Keratinocyte (primary cell): ENCODE measurements at regions not wholly inside any gene's neighbourhood (a gene's known extent, or its start where the extent isn't known, plus 50 kb on each side); places are given as distances from the start of the nearest gene placed in this dataset.

Experiments
- DNase-seq: peaks from one replicate; pipeline ENCODE4 v3.0.0-alpha.2; 2011; ENCODE audit warnings: low read depth, missing footprints, low spot score
- FAIRE-seq: peaks from 2 replicates; lab custom pipeline; 2011; peaks lifted over from hg19 to GRCh38; lab: Jason Lieb, UNC
- H2AFZ ChIP-seq: 2 replicates; pipeline ENCODE4 v1.6.0; 2012; ENCODE audit warnings: low read length, control low read depth, inconsistent platforms; ENCODE audit not compliant: control insufficient read depth
- H3K27ac ChIP-seq: 2 replicates; pipeline ENCODE4 v1.5.1; 2011; ENCODE audit warnings: low read length; ENCODE audit not compliant: control insufficient read depth, insufficient read depth
- H3K27me3 ChIP-seq: 3 replicates; pipeline ENCODE4 v1.6.0; 2011; ENCODE audit warnings: low read length; ENCODE audit not compliant: control insufficient read depth, insufficient read depth; ENCODE audit errors: extremely low read depth
- H3K36me3 ChIP-seq, 2 experiments: 2 replicates in 1 of 2; 3 replicates in 1 of 2; pipeline ENCODE4 v1.5.1; 2011; ENCODE audit warnings: low read length in 2 of 2, mild to moderate bottlenecking in 1 of 2; ENCODE audit not compliant: control insufficient read depth in 2 of 2, insufficient read depth in 2 of 2; ENCODE audit errors: extremely low read depth in 1 of 2
- H3K4me1 ChIP-seq: 3 replicates; pipeline ENCODE4 v1.5.1; 2011; ENCODE audit warnings: low read length; ENCODE audit not compliant: control insufficient read depth, insufficient read depth; ENCODE audit errors: extremely low read depth
- H3K4me2 ChIP-seq: 3 replicates; pipeline ENCODE4 v1.6.0; 2011; ENCODE audit warnings: low read depth, low read length; ENCODE audit not compliant: control insufficient read depth, insufficient read depth; ENCODE audit errors: extremely low read depth
- H3K4me3 ChIP-seq, 3 experiments: fragments of 200-600 bp in 1 of 3; sonication (generic) in 1 of 3; 2 replicates in 2 of 3; 3 replicates in 1 of 3; pipeline ENCODE4 v1.5.1; 2011 to 2016; ENCODE audit warnings: low read length in 3 of 3, mild to moderate bottlenecking in 3 of 3, control low read depth in 2 of 3, inconsistent platforms in 1 of 3, low read depth in 1 of 3, mixed read lengths in 1 of 3, mixed run types in 1 of 3, moderate library complexity in 1 of 3; ENCODE audit not compliant: control insufficient read depth in 2 of 3, insufficient read depth in 2 of 3; ENCODE audit errors: extremely low read depth in 1 of 3
- H3K79me2 ChIP-seq: 2 replicates; pipeline ENCODE4 v1.6.0; 2012; ENCODE audit warnings: low read length; ENCODE audit not compliant: control insufficient read depth, insufficient read depth
- H3K9ac ChIP-seq: 3 replicates; pipeline ENCODE4 v1.6.0; 2011; ENCODE audit warnings: low read length; ENCODE audit not compliant: control insufficient read depth, insufficient read depth; ENCODE audit errors: extremely low read depth
- H3K9me1 ChIP-seq: 3 replicates; pipeline ENCODE4 v1.6.0; 2011; ENCODE audit warnings: low read length; ENCODE audit not compliant: control insufficient read depth, insufficient read depth; ENCODE audit errors: extremely low read depth
- H3K9me3 ChIP-seq: 2 replicates; pipeline ENCODE4 v1.5.1; 2012; ENCODE audit warnings: low read depth, low read length; ENCODE audit not compliant: control insufficient read depth
- H4K20me1 ChIP-seq: 3 replicates; pipeline ENCODE4 v1.6.0; 2011; ENCODE audit warnings: low read length; ENCODE audit not compliant: control insufficient read depth, insufficient read depth; ENCODE audit errors: extremely low read depth
- CTCF ChIP-seq, 3 experiments: IDR thresholded peaks in 1 of 3; conservative IDR thresholded peaks in 1 of 3; optimal IDR thresholded peaks in 1 of 3; 2 replicates in 2 of 3; 3 replicates in 1 of 3; pipeline versions ENCODE3 to v1.5.1; 2011; ENCODE audit warnings: low read length in 3 of 3, mild to moderate bottlenecking in 3 of 3, moderate library complexity in 2 of 3, control low read depth in 1 of 3, inconsistent platforms in 1 of 3; ENCODE audit not compliant: insufficient read depth in 2 of 3; ENCODE audit errors: extremely low read depth in 1 of 3
- EZH2 ChIP-seq: IDR thresholded peaks from one replicate; pipeline ENCODE4 v1.6.1; 2012; ENCODE audit warnings: inconsistent platforms, mild to moderate bottlenecking, low read length, moderate library complexity
- dilution Hi-C: fragments of 300-500 bp; cut with MboI; formaldehyde crosslinking; loops from one replicate; pipeline ENCODE4 v1.7.0; 2020; ENCODE audit warnings: low sequenced_read_pairs; ENCODE audit not compliant: extremely low pct_ligation_motif_present

DNA sequence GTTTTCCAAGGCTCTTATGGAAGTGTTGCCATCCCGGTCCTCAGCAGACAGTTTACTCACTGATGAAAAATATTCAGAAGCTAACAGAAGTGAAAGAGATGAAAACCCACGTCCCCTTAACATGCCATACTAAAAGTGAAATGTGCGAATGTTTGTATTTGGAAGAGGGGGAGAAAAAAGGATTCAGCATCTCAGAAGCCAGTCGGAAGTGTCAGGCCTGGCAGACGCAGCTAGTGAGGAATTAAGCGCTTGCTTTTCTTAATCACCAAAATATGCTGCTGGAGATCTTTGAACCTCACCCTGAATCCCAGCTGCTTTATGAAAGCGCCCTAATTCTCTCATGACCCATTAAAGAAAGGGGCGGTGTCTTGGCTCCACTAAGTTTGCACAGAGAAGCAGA is 653.7 kb downstream of the DCDC2C start:
- no peaks in the 10 kb centered on the region for H3K27me3 ChIP-seq
- dilution Hi-C loops, result no loop called here
- H3K4me1 ChIP-seq, result no peaks in the 10 kb centered on the region
- TF ChIP-seq EZH2 (no peak), CTCF (optimal IDR thresholded peaks at IDR 0.05 in 1 of 3, IDR thresholded peaks at IDR 0.05 in 1 of 3, conservative IDR thresholded peaks at IDR 0.05 in 1 of 3; ENCODE audit: extremely low read depth in 1 of 3, insufficient read depth in 2 of 3, low read length in 3 of 3) (no peak)
- H2AFZ ChIP-seq, result no peak overlapping the region
- no peak for DNase-seq
- H3K4me2 ChIP-seq, result no peak overlapping the region
- H3K79me2 ChIP-seq, result no peaks in the 10 kb centered on the region
- no peaks in the 10 kb centered on the region for H3K9me3 ChIP-seq
- no peak for FAIRE-seq
- no peak overlapping the region for H3K4me3 ChIP-seq
- H3K9ac ChIP-seq, result no peak overlapping the region
- no peak overlapping the region for H3K27ac ChIP-seq
- no peaks in the 10 kb centered on the region for H3K9me1 ChIP-seq
- no peaks in the 10 kb centered on the region for H4K20me1 ChIP-seq
- H3K36me3 ChIP-seq, result no peaks in the 10 kb centered on the region

GRCh38 chr2:4358837-4359236 is 655.5 kb downstream of the DCDC2C start:
- H3K4me1 ChIP-seq, result no peaks in the 10 kb centered on the region
- H3K9me3 ChIP-seq, result no peaks in the 10 kb centered on the region
- H2AFZ ChIP-seq, result no peak overlapping the region
- no peaks in the 10 kb centered on the region for H3K9me1 ChIP-seq
- no peak overlapping the region for H3K4me2 ChIP-seq
- H4K20me1 ChIP-seq, result no peaks in the 10 kb centered on the region
- H3K9ac ChIP-seq, result no peak overlapping the region
- H3K27me3 ChIP-seq, result no peaks in the 10 kb centered on the region
- dilution Hi-C loops, result no loop called here
- no peaks in the 10 kb centered on the region for H3K36me3 ChIP-seq
- DNase-seq (no peak), FAIRE-seq (no peak)
- H3K79me2 ChIP-seq, result no peaks in the 10 kb centered on the region
- TF ChIP-seq EZH2 (no peak), CTCF (optimal IDR thresholded peaks at IDR 0.05 in 1 of 3, IDR thresholded peaks at IDR 0.05 in 1 of 3, conservative IDR thresholded peaks at IDR 0.05 in 1 of 3; ENCODE audit: extremely low read depth in 1 of 3, insufficient read depth in 2 of 3, low read length in 3 of 3) (no peak)
- H3K27ac ChIP-seq, result no peak overlapping the region
- H3K4me3 ChIP-seq, result no peak overlapping the region
